Stomach (tissue), 4 donors: ENCODE measurements at regions not wholly inside any gene's neighbourhood (a gene's known extent, or its start where the extent isn't known, plus 50 kb on each side); places are given as distances from the start of the nearest gene placed in this dataset.

ENCODE experiments used
- CTCF ChIP-seq, 7 experiments: fragments of 450-650 bp in 4 of 7; fragments of 200-600 bp in 3 of 7; sonication (generic) in 3 of 7; IDR thresholded peaks; one replicate each; pipeline ENCODE4 v1.5.1; 2016 to 2019; ENCODE audit warnings: antibody characterized with exemption in 7 of 7, control low read depth in 2 of 7, mild to moderate bottlenecking in 1 of 7
- EP300 ChIP-seq: sonication (generic); formaldehyde crosslinking; IDR thresholded peaks from one replicate; pipeline ENCODE4 v1.6.1; 2017; ENCODE audit warnings: antibody characterized with exemption
- POLR2A ChIP-seq, 4 donors: fragments of 450-650 bp; IDR thresholded peaks; one replicate each; pipeline ENCODE4 v1.6.1; 2016; ENCODE audit warnings: antibody characterized with exemption in 4 of 4, control low read depth in 2 of 4, mild to moderate bottlenecking in 1 of 4, moderate library complexity in 1 of 4
- POLR2AphosphoS5 ChIP-seq, 3 donors: sonication (generic); formaldehyde crosslinking; IDR thresholded peaks; one replicate each; pipeline ENCODE4 v1.6.1; 2016; ENCODE audit warnings: antibody characterized with exemption in 3 of 3

- TF ChIP-seq CTCF (IDR thresholded peaks at IDR 0.05) (no peak), POLR2A (IDR thresholded peaks at IDR 0.05) (no peak), POLR2AphosphoS5 (IDR thresholded peaks at IDR 0.05) (no peak), EP300 (no peak)
Observed at GRCh38 chr15:92273286-92273685, 120.4 kb upstream of the ST8SIA2 start.
